HEK293T (cell line): ENCODE measurements at regions not wholly inside any gene's neighbourhood (a gene's known extent, or its start where the extent isn't known, plus 50 kb on each side); places are given as distances from the start of the nearest gene placed in this dataset.

Experiments used
- ARNT ChIP-seq: fragments of 450-650 bp; IDR thresholded peaks from 2 replicates; pipeline ENCODE4 v1.6.1; 2017; ENCODE audit warnings: mild to moderate bottlenecking
- BHLHE40 ChIP-seq: fragments of 450-650 bp; IDR thresholded peaks from 2 replicates; pipeline ENCODE4 v1.6.1; 2016; ENCODE audit warnings: mild to moderate bottlenecking, moderate library complexity, borderline replicate concordance
- CTBP1 ChIP-seq: fragments of 450-650 bp; IDR thresholded peaks from 2 replicates; pipeline ENCODE4 v1.6.1; 2016; ENCODE audit warnings: borderline replicate concordance
- ELF4 ChIP-seq: fragments of 450-650 bp; IDR thresholded peaks from 2 replicates; pipeline ENCODE4 v1.6.1; 2017; ENCODE audit warnings: antibody characterized with exemption
- FOXA1 ChIP-seq: fragments of 450-650 bp; IDR thresholded peaks from 2 replicates; pipeline ENCODE4 v1.6.1; 2016; ENCODE audit warnings: mild to moderate bottlenecking
- FOXK2 ChIP-seq: fragments of 450-650 bp; IDR thresholded peaks from 2 replicates; pipeline ENCODE4 v1.6.1; 2016; ENCODE audit warnings: mild to moderate bottlenecking
- LEF1 ChIP-seq: fragments of 450-650 bp; IDR thresholded peaks from 2 replicates; pipeline ENCODE4 v1.6.1; 2017; ENCODE audit warnings: mild to moderate bottlenecking, borderline replicate concordance
- NFRKB ChIP-seq: fragments of 450-650 bp; IDR thresholded peaks from 2 replicates; pipeline ENCODE4 v1.6.1; 2016; ENCODE audit warnings: mild to moderate bottlenecking, moderate library complexity
- SP1 ChIP-seq: fragments of 450-650 bp; IDR thresholded peaks from 2 replicates; pipeline ENCODE4 v1.6.1; 2017
- SUZ12 ChIP-seq: fragments of 450-650 bp; IDR thresholded peaks from 2 replicates; pipeline ENCODE4 v1.6.1; 2016; ENCODE audit warnings: mild to moderate bottlenecking
- ZNF384 ChIP-seq: fragments of 450-650 bp; IDR thresholded peaks from 2 replicates; pipeline ENCODE4 v1.6.1; 2016
- TF ChIP-seq, protein P1 (sequence below): fragments of 450-650 bp; IDR thresholded peaks from 2 replicates; pipeline ENCODE4 v1.6.1; 2016

DNA sequence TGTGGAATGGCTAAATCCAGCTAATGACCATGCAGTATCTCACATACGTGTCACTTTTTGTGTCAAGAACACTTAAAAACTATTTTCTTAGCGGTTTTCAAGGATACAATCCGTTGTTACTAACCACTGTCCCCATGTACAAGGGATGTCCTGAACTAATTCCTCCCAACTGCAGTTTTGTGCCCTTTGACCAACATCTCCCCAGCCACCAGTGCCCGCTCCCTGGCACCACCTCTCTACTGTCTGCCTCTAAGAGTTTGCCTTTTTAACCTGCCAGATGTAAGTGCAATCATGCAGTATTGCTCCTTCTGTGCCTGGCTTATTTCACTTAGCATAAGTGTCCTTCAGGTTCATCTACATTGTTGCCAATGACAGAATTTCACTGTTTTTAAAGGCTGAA lies 315.7 kb downstream of the TMEM121 start:
- TF ChIP-seq ZNF384 (no peak), BHLHE40 (no peak), LEF1 (no peak), NFRKB (no peak), ELF4 (no peak), SUZ12 (no peak), SP1 (no peak), FOXK2 (no peak), CTBP1 (no peak), FOXA1 (no peak), ARNT (no peak)
- TF ChIP-seq, protein P1, sequence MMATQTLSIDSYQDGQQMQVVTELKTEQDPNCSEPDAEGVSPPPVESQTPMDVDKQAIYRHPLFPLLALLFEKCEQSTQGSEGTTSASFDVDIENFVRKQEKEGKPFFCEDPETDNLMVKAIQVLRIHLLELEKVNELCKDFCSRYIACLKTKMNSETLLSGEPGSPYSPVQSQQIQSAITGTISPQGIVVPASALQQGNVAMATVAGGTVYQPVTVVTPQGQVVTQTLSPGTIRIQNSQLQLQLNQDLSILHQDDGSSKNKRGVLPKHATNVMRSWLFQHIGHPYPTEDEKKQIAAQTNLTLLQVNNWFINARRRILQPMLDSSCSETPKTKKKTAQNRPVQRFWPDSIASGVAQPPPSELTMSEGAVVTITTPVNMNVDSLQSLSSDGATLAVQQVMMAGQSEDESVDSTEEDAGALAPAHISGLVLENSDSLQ = no peak
